ENCODE measurements at regions not wholly inside any gene's neighbourhood (a gene's known extent, or its start where the extent isn't known, plus 50 kb on each side); places are given as distances from the start of the nearest gene placed in this dataset.

DNA sequence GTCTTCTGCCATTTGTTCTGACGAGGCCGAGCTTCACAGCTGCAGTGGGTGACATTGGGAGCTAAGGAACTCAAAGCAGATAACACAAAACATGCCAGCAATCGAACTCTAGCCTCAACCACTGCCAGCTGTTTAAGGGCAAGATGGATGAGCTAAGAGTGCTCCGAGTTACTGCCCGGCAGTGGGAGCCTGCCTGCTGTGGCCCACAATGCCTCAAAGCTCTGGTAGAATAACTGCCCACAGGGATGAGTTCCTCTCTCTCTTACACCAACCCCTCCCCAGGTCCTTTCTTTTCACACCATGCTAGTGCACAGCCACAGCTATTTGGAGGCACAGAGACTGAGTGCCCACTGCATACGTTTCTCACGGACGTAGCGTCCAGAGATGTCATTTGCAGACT is 330.5 kb downstream of the FGF9 start:
- no peak for DNase-seq (ENCODE audit: low spot score)

- no peak for DNase-seq (ENCODE audit: low spot score)
Observed at GRCh38 chr13:22002893-22003292, 332.0 kb downstream of the FGF9 start.

DNA sequence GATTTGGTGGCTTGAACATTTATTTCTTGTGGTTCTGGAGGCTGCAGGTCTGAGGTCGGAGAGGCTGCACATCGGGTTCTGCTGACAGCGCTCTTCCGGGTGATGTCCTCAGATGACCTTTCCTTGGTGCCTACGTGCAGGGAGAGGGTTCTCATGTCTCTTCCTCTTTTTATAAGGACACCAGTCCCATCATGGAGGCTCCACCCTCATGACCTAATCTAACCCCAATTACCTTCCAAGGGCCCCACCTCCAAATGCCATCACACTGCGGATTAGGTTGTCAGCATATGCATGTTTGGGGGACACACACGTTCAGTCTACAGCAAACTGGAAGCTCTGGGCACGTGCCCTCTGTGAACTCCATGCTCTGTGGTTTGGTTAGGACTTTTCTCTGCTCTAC is 338.6 kb downstream of the FGF9 start:
- DNase-seq (ENCODE audit: low spot score) = no peak

DNA sequence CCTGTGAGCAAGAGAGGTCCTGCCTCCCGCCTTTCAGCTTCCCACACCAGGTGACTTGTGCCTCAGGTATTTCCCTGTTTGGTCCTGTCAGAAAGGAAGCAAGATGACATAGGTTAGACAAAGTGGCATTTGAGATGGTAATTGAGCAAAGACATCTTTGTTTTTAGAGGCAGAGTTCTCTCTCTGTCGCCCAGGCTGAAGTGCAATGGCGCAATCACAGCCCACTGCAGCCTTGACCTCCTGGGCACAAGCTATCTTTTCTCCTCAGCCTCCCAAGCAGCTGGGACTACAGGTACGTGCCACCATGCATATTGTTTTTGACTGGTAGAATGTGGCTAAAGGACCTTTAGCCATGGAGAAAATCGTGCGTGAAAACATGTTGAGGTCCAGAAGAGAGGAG is 339.1 kb downstream of the FGF9 start:
- no peak for DNase-seq (ENCODE audit: low spot score)

- DNase-seq (ENCODE audit: low spot score) = no peak
Observed at GRCh38 chr13:22012686-22013085, 341.8 kb downstream of the FGF9 start.

DNA sequence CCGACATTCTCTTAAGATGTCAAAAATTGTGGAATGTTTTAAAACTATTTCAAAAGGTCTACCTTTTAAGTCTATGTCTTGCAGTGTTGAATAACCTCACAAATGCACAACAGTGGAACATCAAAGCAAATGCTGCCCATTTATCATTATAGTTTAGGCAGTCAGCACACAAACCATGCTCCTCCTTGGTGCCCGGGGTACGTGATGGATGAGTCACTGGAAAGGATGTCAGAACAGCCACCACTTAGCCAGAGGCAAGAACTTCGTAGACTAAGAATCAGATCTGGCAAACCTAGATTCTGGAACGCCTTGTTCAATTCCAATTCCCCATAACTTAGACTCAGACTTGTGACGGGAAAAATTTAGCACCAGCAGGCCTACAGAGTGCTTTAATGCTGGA is 343.6 kb downstream of the FGF9 start:
- DNase-seq (ENCODE audit: low spot score) = no peak

DNA sequence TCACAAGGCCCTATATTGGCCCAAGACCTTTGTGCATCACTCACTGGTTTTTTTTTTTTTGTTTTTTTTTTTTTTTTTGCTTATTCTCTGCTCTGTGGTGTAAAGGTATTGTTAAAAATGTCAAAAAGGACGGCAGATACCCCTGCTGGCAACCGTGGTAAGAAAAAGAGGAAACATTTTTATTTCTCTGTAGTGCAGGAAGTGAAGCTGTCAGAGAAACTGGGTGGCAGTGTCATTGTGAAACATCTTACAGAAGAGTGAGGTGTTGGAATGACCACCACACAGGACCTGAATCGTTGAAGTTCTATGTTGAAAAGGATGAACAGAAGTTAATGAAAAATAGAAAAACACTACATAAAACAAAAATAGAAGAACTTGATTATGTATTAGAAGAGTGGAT is 346.4 kb downstream of the FGF9 start:
- DNase-seq (ENCODE audit: low spot score) = no peak

DNA sequence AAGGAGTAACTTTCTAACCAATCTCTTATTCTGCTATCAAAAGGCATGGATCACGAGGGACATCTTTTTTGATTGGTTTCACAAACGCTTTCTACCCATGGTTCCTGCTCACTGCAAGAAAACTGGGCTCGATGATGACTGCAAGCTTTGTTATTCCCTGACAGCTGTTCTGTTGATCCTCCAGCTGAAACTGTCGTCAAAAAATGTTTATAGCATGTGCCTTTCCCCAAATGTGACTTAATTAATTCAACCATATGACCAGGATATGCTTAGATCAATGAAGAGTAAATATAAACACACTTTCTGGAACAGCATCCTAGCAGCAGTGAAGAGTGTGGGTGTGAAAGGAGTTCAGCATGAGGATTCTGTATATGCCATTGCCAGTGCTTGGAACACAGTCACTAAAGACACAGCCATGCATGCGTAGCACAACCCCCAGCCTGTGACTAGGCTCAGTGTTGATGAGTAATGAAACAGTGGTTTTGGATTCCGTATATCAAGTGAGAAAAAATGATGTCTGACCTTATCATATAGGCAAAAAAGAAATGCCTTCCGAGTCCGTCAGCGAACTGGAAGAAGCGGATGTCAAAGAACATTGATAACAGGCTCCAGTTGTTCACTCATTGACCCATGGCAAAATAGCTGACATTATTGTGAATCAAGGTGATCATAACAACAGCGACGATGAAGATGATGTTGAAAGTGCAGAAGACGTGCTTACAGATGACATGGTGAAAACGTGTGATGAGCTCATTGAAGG is 347.4 kb downstream of the FGF9 start:
- no peak for DNase-seq (ENCODE audit: low spot score)

DNA sequence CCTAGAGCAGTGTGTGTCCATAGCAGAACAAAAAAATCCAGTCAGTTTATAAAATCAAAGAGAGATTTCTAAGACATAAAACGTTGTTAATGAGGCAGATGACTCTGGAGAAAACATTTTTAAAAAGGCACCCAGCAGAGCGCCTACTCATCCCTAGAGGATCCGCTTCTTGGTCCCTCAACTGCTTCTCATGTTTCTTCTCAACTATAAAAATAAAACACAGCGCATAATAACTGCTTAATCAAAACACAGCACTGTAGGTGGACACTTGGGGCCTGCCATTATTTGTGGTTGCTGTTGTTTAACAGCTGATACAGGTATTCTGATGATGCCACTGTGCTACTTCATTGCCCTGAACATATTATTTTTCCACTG is 347.9 kb downstream of the FGF9 start:
- DNase-seq (ENCODE audit: low spot score) = no peak

DNA sequence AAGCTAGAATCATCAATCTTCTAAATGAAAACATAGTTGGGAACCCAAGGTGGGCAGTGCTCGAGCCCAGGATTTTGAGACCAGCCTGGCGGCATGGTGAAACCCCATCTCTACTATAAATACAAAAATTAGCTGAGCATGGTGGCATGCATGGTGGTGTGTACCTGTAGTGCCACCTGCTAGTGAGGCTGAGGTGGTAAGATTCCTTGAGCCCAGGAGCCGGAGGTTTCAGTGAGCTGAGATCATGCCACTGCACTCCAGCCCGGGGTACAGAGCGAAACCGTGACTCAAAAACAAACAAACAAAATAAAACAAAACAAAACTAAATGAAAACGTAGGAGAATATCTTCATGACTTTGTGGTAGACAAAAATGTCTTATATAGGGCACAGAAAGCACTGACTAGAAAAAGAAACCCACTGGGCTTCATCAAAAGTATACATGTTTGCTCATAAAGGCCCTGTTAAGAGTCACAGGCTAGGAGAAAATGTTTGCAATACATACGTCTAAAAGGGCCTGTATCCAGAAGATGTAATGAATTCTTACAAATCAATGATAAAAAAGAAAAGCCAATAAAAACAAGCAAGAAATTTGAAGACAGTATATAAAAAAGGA is 353.6 kb downstream of the FGF9 start:
- DNase-seq (ENCODE audit: low spot score) = no peak

- no peak for DNase-seq (ENCODE audit: low spot score)
Observed at GRCh38 chr13:22027566-22027965, 356.7 kb downstream of the FGF9 start.

GRCh38 chr13:22028831-22029230 is 358.0 kb downstream of the FGF9 start:
- DNase-seq (ENCODE audit: low spot score) = no peak

DNA sequence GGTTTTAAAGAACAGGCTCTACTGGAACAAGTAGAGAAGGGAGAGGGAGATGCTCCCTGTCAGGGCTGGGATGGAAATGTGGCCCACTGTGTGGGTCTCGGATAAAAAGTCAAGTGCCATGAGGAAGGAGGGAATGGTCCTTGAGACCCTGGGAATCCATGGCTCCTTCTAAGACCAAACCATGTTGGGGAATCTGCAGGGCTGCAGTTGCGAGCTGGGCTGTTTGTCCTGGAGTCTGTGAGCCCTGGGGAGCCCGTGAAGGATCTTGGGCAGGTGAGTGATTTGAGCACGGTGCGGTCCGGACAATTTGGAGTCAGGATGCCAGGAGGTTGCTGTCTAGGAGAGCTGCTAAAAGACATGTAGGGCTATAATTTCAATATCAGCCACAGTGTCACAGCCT is 359.4 kb downstream of the FGF9 start:
- no peak for DNase-seq (ENCODE audit: low spot score)

DNA sequence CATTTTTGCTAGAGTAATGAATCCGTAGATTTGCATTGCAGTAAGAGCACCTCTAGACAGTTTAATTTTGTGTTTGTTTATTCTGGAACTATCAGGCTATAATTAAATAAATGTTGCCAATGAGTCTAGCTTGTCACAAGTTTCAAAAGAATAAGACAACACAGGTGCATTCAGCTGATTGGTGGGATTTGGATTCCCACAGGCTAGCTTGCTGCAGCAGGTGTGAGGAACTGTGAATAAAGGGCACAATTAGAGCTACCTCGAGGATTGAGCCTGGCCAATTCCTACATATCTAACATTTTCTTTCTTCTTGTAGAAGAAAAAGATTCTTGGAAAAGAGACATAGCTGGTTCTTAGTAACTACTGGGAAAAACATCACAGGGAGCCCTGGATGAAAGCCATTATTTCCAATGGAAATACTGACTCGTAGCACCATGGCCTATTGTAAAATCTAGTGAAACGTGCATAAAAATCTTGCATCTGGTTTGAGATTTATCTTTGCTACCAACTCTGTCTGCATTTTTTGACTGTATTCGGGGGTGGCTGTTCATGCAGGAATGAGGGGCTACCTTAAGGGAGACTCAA is 360.9 kb downstream of the FGF9 start:
- DNase-seq (ENCODE audit: low spot score) = no peak

DNA sequence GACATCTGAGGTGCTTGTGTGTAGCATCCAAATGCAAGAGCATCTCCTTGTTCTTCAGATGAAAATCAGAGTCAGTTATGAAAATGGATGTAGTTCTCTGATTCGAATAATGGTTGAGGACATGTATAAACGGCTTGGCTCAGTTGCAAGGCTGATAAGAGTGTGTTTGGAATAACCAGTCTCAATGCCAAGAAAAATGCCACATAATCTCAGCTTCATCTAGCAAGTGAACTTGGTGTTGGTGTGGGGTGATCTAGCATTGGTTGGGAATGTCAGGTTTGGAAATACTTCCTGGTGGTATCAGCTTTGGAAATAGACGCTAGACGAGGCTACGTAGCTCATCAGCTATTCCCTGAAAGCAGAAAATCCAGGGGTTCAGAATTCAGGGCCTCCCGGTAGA is 362.0 kb downstream of the FGF9 start:
- DNase-seq (ENCODE audit: low spot score) = no peak

GRCh38 chr13:22039961-22040360 is 369.1 kb downstream of the FGF9 start:
- no peak for DNase-seq (ENCODE audit: low spot score)

GRCh38 chr13:22040810-22041364 is 370.0 kb downstream of the FGF9 start:
- no peak for DNase-seq (ENCODE audit: low spot score)

GRCh38 chr13:22041741-22042140 is 370.9 kb downstream of the FGF9 start:
- DNase-seq (ENCODE audit: low spot score) = no peak

DNA sequence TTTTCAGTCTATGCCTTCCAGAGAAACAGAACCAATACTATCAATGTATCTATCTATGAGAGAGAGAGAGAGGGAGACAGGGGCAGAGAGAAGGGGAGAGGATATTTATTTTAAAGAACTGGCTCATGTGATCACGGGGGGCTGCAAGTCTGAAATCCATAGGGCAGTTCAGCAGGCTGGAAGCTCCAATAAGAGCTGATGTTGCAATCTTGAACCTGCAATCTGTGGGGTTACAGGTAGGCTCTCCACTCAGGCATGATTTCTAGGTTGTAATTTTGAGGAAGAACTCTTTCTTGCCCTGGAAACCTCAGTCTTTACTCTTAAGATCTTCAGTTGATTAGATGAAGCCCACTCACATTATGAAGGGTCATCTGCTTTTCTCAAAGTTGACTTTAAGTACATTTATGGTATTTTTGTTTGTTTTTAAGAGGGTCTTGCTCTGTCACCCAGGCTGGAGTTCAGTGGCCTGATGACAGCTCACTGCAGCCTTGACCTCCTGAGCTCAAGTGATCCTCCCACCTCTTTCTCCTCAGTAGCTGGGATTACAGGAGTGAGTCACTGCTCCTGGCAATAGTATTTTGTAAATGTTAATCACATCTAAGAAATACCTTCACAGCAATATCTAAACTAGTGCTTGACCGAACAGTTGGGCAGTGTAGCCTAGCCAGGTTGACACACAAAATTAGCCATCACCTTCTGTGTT is 376.4 kb downstream of the FGF9 start:
- DNase-seq (ENCODE audit: low spot score) = no peak

DNA sequence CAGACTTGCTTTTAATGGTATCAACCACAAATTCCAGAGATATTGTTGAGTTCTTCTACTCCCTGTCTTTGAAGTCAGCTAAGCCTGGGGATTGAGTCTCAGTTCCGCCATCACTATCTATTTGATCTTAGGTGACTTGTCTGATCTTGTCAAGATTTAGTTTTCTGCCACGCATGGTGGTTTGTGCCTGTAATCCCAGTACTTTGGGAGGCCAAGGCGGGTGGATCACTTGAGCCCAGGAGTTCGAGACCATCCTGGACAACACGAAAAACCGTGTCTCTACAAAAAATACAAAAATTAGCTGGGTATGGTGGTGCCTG is 376.9 kb downstream of the FGF9 start:
- no peak for DNase-seq (ENCODE audit: low spot score)

DNA sequence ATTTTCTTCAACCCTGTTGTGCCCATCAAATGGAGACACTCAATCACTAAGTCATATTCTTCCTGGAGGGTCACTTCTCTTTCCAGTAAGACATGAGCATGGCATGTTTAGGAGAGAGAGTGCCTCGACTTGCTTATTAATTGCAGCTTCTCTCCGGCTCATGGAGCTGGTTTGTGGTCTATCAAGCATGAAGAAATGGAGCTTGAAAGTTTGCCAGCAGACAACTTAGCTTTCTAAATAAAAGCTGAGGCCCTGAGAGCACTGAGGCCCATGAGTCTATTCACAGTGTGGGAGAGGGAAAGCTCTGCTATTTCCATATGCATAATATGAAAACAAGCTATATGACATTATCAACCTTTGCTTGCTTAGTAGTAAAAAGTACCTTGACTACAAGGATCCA is 378.5 kb downstream of the FGF9 start:
- DNase-seq (ENCODE audit: low spot score) = no peak

DNA sequence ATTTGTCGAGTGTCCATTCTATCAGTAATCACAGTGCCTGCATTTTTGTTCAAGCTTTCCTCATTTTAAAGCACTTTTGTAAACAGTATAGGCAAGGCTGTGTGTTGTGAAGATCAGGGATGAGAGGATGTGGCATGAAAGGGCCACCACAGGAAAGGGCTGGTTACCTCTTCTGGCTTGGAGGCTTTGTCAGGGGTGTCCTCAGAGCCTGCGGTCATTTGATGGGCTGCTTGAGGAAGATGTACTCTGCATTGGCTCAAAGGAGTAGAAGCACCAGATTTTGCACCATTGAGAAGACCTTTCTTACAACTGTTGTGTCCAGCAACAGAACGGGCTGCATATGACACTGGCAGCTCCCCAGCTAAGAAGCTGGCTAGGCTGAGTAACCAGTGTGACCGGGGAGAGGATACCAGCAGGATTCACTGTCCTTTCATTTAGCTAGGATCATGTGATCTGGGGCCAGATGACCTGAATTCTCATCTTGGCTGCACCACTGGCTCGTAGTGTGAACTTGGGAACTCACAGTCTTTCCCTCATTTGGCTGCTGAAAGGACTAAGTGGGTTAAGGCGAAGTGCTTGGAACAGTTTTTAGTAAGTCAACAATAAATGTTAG is 380.2 kb downstream of the FGF9 start:
- no peak for DNase-seq (ENCODE audit: low spot score)
